Epithelial cell of proximal tubule (primary cell): ENCODE measurements at regions not wholly inside any gene's neighbourhood (a gene's known extent, or its start where the extent isn't known, plus 50 kb on each side); places are given as distances from the start of the nearest gene placed in this dataset.

Experiments used
- DNase-seq: peaks from one replicate; pipeline ENCODE4 v3.0.0-alpha.2; 2011; ENCODE audit warnings: low read depth
- H3K4me3 ChIP-seq: 2 replicates; pipeline ENCODE4 v1.5.1; 2011; ENCODE audit warnings: low read depth, mild to moderate bottlenecking, low read length
- CTCF ChIP-seq: conservative IDR thresholded peaks from 2 replicates; pipeline ENCODE4 v1.5.1; 2012; ENCODE audit warnings: low read depth, mild to moderate bottlenecking, low read length

- DNase-seq, result no peak
- H3K4me3 ChIP-seq, result no peak overlapping the region
- TF ChIP-seq CTCF, result no peak
Observed at GRCh38 chrX:95693365-95693764, 991.3 kb upstream of the DIAPH2 start.

GRCh38 chrX:95703696-95704095, 980.9 kb upstream of the DIAPH2 start:
- no peak overlapping the region for H3K4me3 ChIP-seq
- no peak for TF ChIP-seq CTCF
- DNase-seq, result no peak

DNA sequence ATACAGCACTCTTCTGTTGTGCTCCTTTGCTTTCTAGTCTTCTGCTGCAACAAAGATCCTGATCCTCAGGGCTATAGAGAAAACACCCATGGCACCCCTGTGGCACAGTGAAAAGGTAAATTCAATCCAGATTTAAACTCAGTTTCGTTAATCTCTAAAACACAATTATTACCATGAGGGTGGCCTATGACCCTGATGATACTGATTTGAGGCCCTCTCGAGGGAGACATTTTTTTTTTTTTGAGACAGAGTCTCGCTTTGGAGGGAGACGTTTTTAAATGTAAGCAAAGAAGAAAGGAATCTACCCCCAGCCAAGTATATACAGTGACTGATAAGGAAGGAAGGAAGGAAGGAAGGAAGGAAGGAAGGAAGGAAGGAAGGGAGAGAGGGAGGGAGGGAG, 967.8 kb upstream of the DIAPH2 start:
- DNase-seq, result no peak

GRCh38 chrX:95718746-95719145, 965.9 kb upstream of the DIAPH2 start:
- no peak for DNase-seq
- no peak overlapping the region for H3K4me3 ChIP-seq
- TF ChIP-seq CTCF, result no peak

More for the DNA sequence above, 967.8 kb upstream of the DIAPH2 start:
- no peak for TF ChIP-seq CTCF
- no peak overlapping the region for H3K4me3 ChIP-seq

GRCh38 chrX:95721011-95721410, 963.6 kb upstream of the DIAPH2 start:
- no peak for DNase-seq
- no peak overlapping the region for H3K4me3 ChIP-seq
- no peak for TF ChIP-seq CTCF

GRCh38 chrX:95728446-95728845, 956.2 kb upstream of the DIAPH2 start:
- H3K4me3 ChIP-seq, result no peak overlapping the region
- DNase-seq, result no peak
- no peak for TF ChIP-seq CTCF

GRCh38 chrX:95729401-95729800, 955.2 kb upstream of the DIAPH2 start:
- no peak for DNase-seq
- no peak for TF ChIP-seq CTCF
- no peak overlapping the region for H3K4me3 ChIP-seq
